ENCODE measurements at regions not wholly inside any gene's neighbourhood (a gene's known extent, or its start where the extent isn't known, plus 50 kb on each side); places are given as distances from the start of the nearest gene placed in this dataset.
"Not testable (repeated sequence)": the region's sequence is repeated elsewhere in the genome, so short reads cannot be mapped to it uniquely, and the experiment has no call there.

DNA sequence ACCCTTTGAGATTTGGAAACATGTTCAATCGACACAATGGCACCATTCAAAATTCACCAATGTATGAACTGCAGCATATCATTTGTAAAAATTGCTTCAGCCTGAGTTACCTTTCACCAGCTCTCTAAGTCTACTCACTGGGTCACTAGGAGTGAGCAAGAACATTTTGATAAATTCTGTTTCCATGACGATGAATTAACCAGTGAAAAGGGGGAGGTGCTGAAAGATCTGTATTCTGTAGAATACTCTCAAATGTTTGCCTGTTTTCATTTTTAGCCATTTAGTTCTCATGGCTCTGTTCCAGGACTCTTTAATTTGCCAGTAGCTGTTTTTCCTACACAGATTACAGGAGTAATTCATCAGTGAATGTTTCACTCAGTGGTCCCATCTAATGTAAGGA lies 883.4 kb downstream of the DIAPH3 start:
- TF ChIP-seq, protein P1, sequence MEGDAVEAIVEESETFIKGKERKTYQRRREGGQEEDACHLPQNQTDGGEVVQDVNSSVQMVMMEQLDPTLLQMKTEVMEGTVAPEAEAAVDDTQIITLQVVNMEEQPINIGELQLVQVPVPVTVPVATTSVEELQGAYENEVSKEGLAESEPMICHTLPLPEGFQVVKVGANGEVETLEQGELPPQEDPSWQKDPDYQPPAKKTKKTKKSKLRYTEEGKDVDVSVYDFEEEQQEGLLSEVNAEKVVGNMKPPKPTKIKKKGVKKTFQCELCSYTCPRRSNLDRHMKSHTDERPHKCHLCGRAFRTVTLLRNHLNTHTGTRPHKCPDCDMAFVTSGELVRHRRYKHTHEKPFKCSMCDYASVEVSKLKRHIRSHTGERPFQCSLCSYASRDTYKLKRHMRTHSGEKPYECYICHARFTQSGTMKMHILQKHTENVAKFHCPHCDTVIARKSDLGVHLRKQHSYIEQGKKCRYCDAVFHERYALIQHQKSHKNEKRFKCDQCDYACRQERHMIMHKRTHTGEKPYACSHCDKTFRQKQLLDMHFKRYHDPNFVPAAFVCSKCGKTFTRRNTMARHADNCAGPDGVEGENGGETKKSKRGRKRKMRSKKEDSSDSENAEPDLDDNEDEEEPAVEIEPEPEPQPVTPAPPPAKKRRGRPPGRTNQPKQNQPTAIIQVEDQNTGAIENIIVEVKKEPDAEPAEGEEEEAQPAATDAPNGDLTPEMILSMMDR (IDR thresholded peaks at IDR 0.05; ENCODE audit: extremely low read depth, missing control alignments): no peak
- no peak for DNase-seq (ENCODE audit: low spot score)

DNA sequence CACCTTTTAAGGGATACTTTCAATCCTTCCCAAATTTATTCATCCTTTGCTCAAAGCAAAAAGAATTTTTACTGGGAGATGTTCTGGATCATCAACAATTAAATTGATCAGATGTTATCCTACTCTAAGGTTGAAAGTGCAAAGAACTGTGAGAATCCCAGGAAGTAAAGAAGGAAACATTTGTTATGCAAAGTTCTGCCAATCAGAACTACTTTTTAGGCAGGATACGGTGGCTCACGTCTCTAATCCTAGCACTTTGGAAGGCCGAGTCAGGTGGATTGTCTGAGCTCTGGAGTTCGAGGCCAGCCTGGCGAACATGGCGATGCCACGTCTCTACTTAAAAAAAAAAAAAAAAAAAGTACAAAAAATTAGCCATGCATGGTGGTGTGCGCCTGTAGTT lies 882.3 kb downstream of the DIAPH3 start:
- TF ChIP-seq, protein P1 (IDR thresholded peaks at IDR 0.05; ENCODE audit: extremely low read depth, missing control alignments): no peak

DNA sequence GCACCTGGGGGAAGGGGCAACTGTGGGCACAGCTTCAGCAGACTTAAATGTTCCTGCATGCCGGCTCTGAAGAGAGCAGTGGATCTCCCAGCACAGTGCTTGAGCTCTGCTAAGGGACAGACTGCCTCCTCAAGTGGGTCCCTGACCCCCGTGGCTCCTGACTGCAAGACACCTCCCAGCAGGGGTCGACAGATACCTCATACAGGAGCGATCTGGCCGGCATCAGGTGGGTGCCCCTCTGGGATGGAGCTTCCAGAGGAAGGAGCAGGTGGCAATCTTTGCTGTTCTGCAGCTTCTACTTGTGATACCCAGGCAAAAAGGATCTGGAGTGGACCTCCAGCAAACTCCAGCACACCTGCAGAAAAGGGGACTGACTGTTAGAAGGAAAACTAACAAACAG lies 871.5 kb downstream of the DIAPH3 start:
- DNase-seq (ENCODE audit: low spot score): not testable (repeated sequence)

More for the DNA sequence above, 882.3 kb downstream of the DIAPH3 start:
- no peak for DNase-seq (ENCODE audit: low spot score)

DNA sequence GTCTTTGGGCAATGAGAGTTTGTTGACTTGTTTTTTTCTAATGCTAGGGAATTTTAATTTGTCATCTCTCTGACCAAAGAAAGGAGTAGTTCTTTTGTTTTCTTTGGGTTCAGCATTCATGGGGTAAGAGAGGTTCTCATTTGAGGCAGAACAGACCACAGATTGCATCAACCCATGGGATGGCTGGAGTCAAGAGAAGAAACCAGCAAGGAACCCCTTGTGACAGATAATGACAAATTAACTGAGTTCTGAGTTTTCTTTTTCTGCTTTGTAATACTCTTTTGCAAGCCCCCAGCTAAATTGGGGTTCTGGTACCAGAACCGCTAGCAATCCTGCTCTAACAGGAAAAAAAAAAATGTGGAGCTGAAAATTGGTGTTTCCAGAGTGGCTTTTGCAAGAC lies 864.1 kb downstream of the DIAPH3 start:
- DNase-seq (ENCODE audit: low spot score): no peak
- TF ChIP-seq, protein P1 (IDR thresholded peaks at IDR 0.05; ENCODE audit: extremely low read depth, missing control alignments): no peak

DNA sequence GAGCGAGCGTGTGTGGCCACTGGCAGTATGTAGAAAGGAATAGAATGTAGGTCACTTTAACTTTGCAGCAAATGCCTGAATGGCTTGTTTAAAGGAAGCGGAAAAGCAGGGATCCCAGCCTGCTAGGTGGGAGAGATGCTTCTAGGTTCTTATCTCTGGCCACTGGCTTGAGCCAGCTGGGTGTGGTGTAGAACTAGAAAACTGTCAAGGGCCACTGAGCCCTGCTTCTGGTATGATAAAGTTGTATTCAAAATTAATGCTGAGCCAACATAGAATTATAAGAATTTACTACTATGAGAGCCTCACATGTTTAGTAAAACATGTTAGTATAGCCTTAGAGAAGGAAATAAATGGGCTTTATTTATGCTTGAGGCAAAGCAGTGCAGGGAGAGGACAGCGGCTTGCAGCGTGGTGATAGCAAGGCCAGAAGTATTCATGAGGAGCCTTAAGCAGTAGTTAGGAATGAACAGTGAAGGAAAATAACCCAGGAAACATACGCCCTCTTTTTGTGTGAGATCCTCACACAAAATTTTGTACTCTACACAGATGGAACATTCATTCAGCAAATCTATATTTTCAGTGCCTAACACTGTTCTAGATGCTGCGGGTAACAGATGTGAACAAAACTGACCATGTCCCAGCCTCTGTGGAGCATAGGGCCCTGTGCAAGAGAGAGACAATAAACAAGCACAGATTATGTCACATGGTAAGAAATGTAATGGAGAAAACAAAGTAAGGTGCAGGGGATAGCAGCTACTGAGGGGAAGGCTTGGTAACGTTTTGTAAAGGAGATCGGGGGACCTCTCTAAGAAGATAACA lies 863.2 kb downstream of the DIAPH3 start:
- TF ChIP-seq, protein P1 (IDR thresholded peaks at IDR 0.05; ENCODE audit: extremely low read depth, missing control alignments): no peak
- no peak for DNase-seq (ENCODE audit: low spot score)

DNA sequence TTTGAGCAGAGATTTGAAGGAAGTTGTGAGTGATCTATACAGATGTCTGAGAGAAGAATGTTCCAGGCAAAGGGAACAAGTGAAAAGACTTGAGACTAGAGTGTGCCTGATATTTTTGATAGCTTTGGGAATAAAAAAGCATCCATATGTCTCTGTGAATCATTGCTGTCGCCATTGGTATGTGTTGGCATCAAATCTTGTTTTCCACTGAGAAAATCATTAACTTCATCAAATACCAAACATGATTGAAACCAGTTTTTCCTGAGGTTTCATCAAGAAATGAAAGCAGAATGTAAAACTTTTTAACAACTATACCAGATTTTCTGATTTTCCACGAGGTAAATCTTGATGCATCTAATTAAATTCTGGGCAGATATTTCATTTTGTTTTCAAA lies 862.6 kb downstream of the DIAPH3 start:
- DNase-seq (ENCODE audit: low spot score): no peak
- TF ChIP-seq, protein P1 (IDR thresholded peaks at IDR 0.05; ENCODE audit: extremely low read depth, missing control alignments): no peak

DNA sequence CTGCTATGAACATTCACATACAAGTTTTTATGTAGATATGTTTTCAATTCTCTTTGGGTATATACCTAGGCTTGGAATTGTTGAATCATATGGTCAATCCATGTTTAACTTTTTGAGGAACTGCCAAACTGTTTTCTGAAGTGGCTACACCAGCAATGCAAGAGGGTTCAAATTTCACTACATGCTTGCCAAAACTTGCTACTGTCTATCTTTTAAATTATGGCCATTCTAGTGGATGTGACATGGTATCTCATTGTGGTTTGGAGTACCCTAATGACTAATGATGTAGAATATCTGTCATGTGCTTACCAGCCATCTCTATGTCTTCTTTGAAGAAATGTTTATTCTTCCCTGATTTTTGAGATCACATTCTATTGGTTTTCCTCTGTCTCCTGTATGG lies 860.3 kb downstream of the DIAPH3 start:
- DNase-seq (ENCODE audit: low spot score): no peak
- TF ChIP-seq, protein P1 (IDR thresholded peaks at IDR 0.05; ENCODE audit: extremely low read depth, missing control alignments): no peak

DNA sequence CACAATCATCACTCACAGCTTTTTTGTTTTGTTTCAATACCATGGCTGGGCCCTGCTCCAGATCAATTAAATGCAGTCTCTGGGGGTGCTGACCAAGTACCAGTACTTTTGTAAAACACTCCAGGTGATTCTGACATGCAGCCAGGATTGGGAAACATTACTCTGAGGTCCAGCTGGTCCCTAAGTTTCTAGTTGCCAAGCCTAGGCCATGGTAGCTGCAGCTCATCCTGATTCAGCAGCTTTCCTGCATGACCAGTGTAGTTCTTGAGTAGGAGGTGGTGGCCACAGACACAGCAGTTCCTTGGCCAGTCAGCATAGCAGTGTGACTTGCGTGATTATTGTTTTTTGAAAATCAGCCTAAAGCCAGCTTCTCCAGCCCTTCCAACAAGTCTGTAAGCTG lies 859.1 kb downstream of the DIAPH3 start:
- no peak for DNase-seq (ENCODE audit: low spot score)
- TF ChIP-seq, protein P1 (IDR thresholded peaks at IDR 0.05; ENCODE audit: extremely low read depth, missing control alignments): no peak
